Neural cell (in vitro differentiated cells): ENCODE measurements at regions not wholly inside any gene's neighbourhood (a gene's known extent, or its start where the extent isn't known, plus 50 kb on each side); places are given as distances from the start of the nearest gene placed in this dataset.

ENCODE experiments used
- H2AFZ ChIP-seq: fragments of 200-600, 300-800 bp; sonication (generic), shearing (Covaris generic); 2 replicates; pipeline ENCODE4 v1.6.0; 2014; ENCODE audit warnings: low read depth, mild to moderate bottlenecking, antibody characterized with exemption, low read length, moderate library complexity
- H3F3A ChIP-seq: fragments of 200-600 bp; shearing (Covaris generic); 2 replicates; pipeline ENCODE4 v1.6.1; 2016; ENCODE audit warnings: mild to moderate bottlenecking, moderate library complexity, mixed read lengths, antibody characterized with exemption, low read length; ENCODE audit not compliant: insufficient read depth, poor library complexity, severe bottlenecking
- H3K27ac ChIP-seq: fragments of 200-600, 300-800 bp; sonication (generic), shearing (Covaris generic); 2 replicates; pipeline ENCODE4 v1.5.1; 2014; ENCODE audit warnings: mild to moderate bottlenecking, low read length, moderate library complexity
- H3K27me3 ChIP-seq: fragments of 300-800, 200-600 bp; sonication (generic), shearing (Covaris generic); 2 replicates; pipeline ENCODE4 v1.6.0; 2014; ENCODE audit warnings: mild to moderate bottlenecking, low read depth, low read length, moderate library complexity; ENCODE audit not compliant: insufficient read depth
- H3K36me3 ChIP-seq: fragments of 300-800, 200-600 bp; sonication (generic), shearing (Covaris generic); 2 replicates; pipeline ENCODE4 v1.5.1; 2014; ENCODE audit warnings: mild to moderate bottlenecking, antibody characterized with exemption, low read length, moderate library complexity; ENCODE audit not compliant: insufficient read depth
- H3K4me2 ChIP-seq: fragments of 300-800, 200-600 bp; sonication (generic), shearing (Covaris generic); 2 replicates; pipeline ENCODE4 v1.6.0; 2014; ENCODE audit warnings: mild to moderate bottlenecking, low read length
- H3K4me3 ChIP-seq: fragments of 300-800, 200-600 bp; sonication (generic), shearing (Covaris generic); 2 replicates; pipeline ENCODE4 v1.5.1; 2014; ENCODE audit warnings: mild to moderate bottlenecking, low read length, moderate library complexity
- H3K79me2 ChIP-seq: fragments of 200-600 bp; shearing (Covaris generic); replicated peaks from 2 replicates; pipeline ENCODE4 v1.6.0; 2014; ENCODE audit warnings: mild to moderate bottlenecking, low read length, moderate library complexity; ENCODE audit not compliant: insufficient read depth
- H3K9ac ChIP-seq: fragments of 300-800, 200-600 bp; sonication (generic), shearing (Covaris generic); 2 replicates; pipeline ENCODE4 v1.6.1; 2016; ENCODE audit warnings: mild to moderate bottlenecking, low read length, mixed read lengths
- H3K9me2 ChIP-seq: fragments of 200-600 bp; shearing (Covaris generic); 2 replicates; pipeline ENCODE4 v1.6.1; 2016; ENCODE audit warnings: mild to moderate bottlenecking, low read length, mixed read lengths; ENCODE audit not compliant: insufficient read depth
- H3K9me3 ChIP-seq: fragments of 200-600, 300-800 bp; sonication (generic), shearing (Covaris generic); 2 replicates; pipeline ENCODE4 v1.6.1; 2016; ENCODE audit warnings: mild to moderate bottlenecking, mixed run types, low read length, moderate library complexity, mixed read lengths
- H4K20me1 ChIP-seq: fragments of 200-600 bp; shearing (Covaris generic); 2 replicates; pipeline ENCODE4 v1.6.1; 2016; ENCODE audit warnings: mild to moderate bottlenecking, mixed run types; ENCODE audit not compliant: insufficient read depth
- EP300 ChIP-seq: fragments of 450-650 bp; conservative IDR thresholded peaks from 2 replicates; pipeline ENCODE4 v1.6.1; 2014; ENCODE audit warnings: antibody characterized with exemption, mild to moderate bottlenecking, moderate library complexity; ENCODE audit not compliant: poor library complexity, severe bottlenecking
- EZH2 ChIP-seq: fragments of 200-600, 300-800 bp; shearing (Covaris generic), sonication (generic); IDR thresholded peaks from 2 replicates; pipeline ENCODE4 v1.6.1; 2014; ENCODE audit warnings: antibody characterized with exemption, low read length, borderline replicate concordance, mild to moderate bottlenecking; ENCODE audit not compliant: insufficient read depth, poor library complexity, severe bottlenecking
- MXI1 ChIP-seq: fragments of 450-650 bp; conservative IDR thresholded peaks from 2 replicates; pipeline ENCODE4 v1.6.1; 2014; ENCODE audit warnings: antibody characterized with exemption, mild to moderate bottlenecking; ENCODE audit not compliant: poor library complexity, severe bottlenecking
- POLR2AphosphoS5 ChIP-seq: IDR thresholded peaks from 2 replicates; pipeline ENCODE4 v1.6.1; 2012
- RAD21 ChIP-seq: fragments of 450-650 bp; conservative IDR thresholded peaks from 2 replicates; pipeline ENCODE4 v1.6.1; 2014; ENCODE audit warnings: antibody characterized with exemption, mild to moderate bottlenecking, moderate library complexity
- SMC3 ChIP-seq: fragments of 450-650 bp; conservative IDR thresholded peaks from 2 replicates; pipeline ENCODE4 v1.6.1; 2014; ENCODE audit warnings: antibody characterized with exemption, mild to moderate bottlenecking, moderate library complexity; ENCODE audit not compliant: poor library complexity
- TAF1 ChIP-seq: IDR thresholded peaks from 2 replicates; pipeline ENCODE4 v1.6.1; 2012; ENCODE audit warnings: low read depth
- TF ChIP-seq, protein P1 (sequence below): fragments of 450-650 bp; IDR thresholded peaks from 2 replicates; pipeline ENCODE4 v1.5.1; 2014; ENCODE audit warnings: antibody characterized with exemption, mild to moderate bottlenecking, moderate library complexity; ENCODE audit not compliant: poor library complexity, severe bottlenecking
- TF ChIP-seq, protein P2 (sequence below): IDR thresholded peaks from 2 replicates; pipeline ENCODE4 v1.6.1; 2012; ENCODE audit warnings: borderline replicate concordance

GRCh38 chr6:148192310-148192709 is 150.3 kb upstream of the SASH1 start:
- no peak for TF ChIP-seq POLR2AphosphoS5
- TF ChIP-seq EP300: no peak
- TF ChIP-seq TAF1: no peak
- TF ChIP-seq, protein P1, sequence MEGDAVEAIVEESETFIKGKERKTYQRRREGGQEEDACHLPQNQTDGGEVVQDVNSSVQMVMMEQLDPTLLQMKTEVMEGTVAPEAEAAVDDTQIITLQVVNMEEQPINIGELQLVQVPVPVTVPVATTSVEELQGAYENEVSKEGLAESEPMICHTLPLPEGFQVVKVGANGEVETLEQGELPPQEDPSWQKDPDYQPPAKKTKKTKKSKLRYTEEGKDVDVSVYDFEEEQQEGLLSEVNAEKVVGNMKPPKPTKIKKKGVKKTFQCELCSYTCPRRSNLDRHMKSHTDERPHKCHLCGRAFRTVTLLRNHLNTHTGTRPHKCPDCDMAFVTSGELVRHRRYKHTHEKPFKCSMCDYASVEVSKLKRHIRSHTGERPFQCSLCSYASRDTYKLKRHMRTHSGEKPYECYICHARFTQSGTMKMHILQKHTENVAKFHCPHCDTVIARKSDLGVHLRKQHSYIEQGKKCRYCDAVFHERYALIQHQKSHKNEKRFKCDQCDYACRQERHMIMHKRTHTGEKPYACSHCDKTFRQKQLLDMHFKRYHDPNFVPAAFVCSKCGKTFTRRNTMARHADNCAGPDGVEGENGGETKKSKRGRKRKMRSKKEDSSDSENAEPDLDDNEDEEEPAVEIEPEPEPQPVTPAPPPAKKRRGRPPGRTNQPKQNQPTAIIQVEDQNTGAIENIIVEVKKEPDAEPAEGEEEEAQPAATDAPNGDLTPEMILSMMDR: no peak
- TF ChIP-seq, protein P2, sequence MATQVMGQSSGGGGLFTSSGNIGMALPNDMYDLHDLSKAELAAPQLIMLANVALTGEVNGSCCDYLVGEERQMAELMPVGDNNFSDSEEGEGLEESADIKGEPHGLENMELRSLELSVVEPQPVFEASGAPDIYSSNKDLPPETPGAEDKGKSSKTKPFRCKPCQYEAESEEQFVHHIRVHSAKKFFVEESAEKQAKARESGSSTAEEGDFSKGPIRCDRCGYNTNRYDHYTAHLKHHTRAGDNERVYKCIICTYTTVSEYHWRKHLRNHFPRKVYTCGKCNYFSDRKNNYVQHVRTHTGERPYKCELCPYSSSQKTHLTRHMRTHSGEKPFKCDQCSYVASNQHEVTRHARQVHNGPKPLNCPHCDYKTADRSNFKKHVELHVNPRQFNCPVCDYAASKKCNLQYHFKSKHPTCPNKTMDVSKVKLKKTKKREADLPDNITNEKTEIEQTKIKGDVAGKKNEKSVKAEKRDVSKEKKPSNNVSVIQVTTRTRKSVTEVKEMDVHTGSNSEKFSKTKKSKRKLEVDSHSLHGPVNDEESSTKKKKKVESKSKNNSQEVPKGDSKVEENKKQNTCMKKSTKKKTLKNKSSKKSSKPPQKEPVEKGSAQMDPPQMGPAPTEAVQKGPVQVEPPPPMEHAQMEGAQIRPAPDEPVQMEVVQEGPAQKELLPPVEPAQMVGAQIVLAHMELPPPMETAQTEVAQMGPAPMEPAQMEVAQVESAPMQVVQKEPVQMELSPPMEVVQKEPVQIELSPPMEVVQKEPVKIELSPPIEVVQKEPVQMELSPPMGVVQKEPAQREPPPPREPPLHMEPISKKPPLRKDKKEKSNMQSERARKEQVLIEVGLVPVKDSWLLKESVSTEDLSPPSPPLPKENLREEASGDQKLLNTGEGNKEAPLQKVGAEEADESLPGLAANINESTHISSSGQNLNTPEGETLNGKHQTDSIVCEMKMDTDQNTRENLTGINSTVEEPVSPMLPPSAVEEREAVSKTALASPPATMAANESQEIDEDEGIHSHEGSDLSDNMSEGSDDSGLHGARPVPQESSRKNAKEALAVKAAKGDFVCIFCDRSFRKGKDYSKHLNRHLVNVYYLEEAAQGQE: no peak
- TF ChIP-seq RAD21: no peak
- no peak for TF ChIP-seq SMC3
- TF ChIP-seq EZH2: no peak
- TF ChIP-seq MXI1: no peak
- no peak overlapping the region for H2AFZ ChIP-seq
- no peaks in the 10 kb centered on the region for H3K9me2 ChIP-seq
- H3K4me2 ChIP-seq: no peak overlapping the region
- no peaks in the 10 kb centered on the region for H3K79me2 ChIP-seq
- no peak overlapping the region for H3K9ac ChIP-seq
- no peaks in the 10 kb centered on the region for H3K36me3 ChIP-seq
- H4K20me1 ChIP-seq: no peaks in the 10 kb centered on the region
- no peak overlapping the region for H3K4me3 ChIP-seq
- no peaks in the 10 kb centered on the region for H3K27me3 ChIP-seq
- H3K9me3 ChIP-seq: no peaks in the 10 kb centered on the region
- H3F3A ChIP-seq: no peaks in the 10 kb centered on the region
- no peak overlapping the region for H3K27ac ChIP-seq

- Histone ChIP-seq H3K36me3 (no peaks in the 10 kb centered on the region), H3K9me3 (no peaks in the 10 kb centered on the region)
These were observed 149.5 kb upstream of the SASH1 start for GRCh38 chr6:148193063-148193680.

More at GRCh38 chr6:148193063-148193680, 149.5 kb upstream of the SASH1 start:
- Histone ChIP-seq H4K20me1 (no peaks in the 10 kb centered on the region), H3F3A (no peaks in the 10 kb centered on the region), H3K9ac (no peak overlapping the region), H3K4me2 (no peak overlapping the region), H2AFZ (no peak overlapping the region), H3K27ac (no peak overlapping the region), H3K9me2 (no peaks in the 10 kb centered on the region), H3K27me3 (no peaks in the 10 kb centered on the region), H3K4me3 (no peak overlapping the region), H3K79me2 (no peaks in the 10 kb centered on the region)
- TF ChIP-seq, protein P1: no peak
- TF ChIP-seq POLR2AphosphoS5 (no peak), SMC3 (no peak), EP300 (no peak), RAD21 (no peak), TAF1 (no peak), MXI1 (no peak), EZH2 (no peak)
- TF ChIP-seq, protein P2: no peak
